Activated B cell treated with CpG ODN at 0.5 μM for 24 hours (primary cell): ENCODE measurements at regions not wholly inside any gene's neighbourhood (a gene's known extent, or its start where the extent isn't known, plus 50 kb on each side); places are given as distances from the start of the nearest gene placed in this dataset.

Experiments
- ATAC-seq: fragments of 200-7000 bp; cut with Tn5 transposase; one replicate; pipeline ENCODE4 v1.10.0; 2021; ENCODE audit warnings: low read depth, mild to moderate bottlenecking, moderate library complexity
- CTCF ChIA-PET: fragments of 350-600 bp; sonication (Branson Sonifier 250); formaldehyde crosslinking; loops from one replicate; lab custom pipeline; 2021; ENCODE audit warnings: antibody characterized with exemption; lab: Charles Lee
- POLR2A ChIA-PET: fragments of 350-600 bp; sonication (Branson Sonifier 250); formaldehyde crosslinking; loops from one replicate; lab custom pipeline; 2021; ENCODE audit warnings: antibody characterized with exemption; lab: Charles Lee
- DNase-seq: peaks from one replicate; pipeline ENCODE4 v3.0.0; 2022
- H3K27ac Mint-ChIP-seq: one replicate; pipeline ENCODE4 v1.8.0; 2020; ENCODE audit warnings: mixed read lengths
- H3K27me3 Mint-ChIP-seq: one replicate; pipeline ENCODE4 v1.8.0; 2021; ENCODE audit warnings: mixed read lengths
- H3K36me3 Mint-ChIP-seq: one replicate; pipeline ENCODE4 v1.8.0; 2021; ENCODE audit warnings: low read depth, mixed read lengths
- H3K4me1 Mint-ChIP-seq: one replicate; pipeline ENCODE4 v1.8.0; 2021; ENCODE audit warnings: mixed read lengths
- H3K4me3 Mint-ChIP-seq: one replicate; pipeline ENCODE4 v1.8.0; 2020; ENCODE audit warnings: mild to moderate bottlenecking, mixed read lengths
- H3K9me3 Mint-ChIP-seq: one replicate; pipeline ENCODE4 v1.8.0; 2020; ENCODE audit warnings: mixed read lengths
- intact Hi-C: fragments of 100-400 bp; cut with micrococcal nuclease; formaldehyde crosslinking; loops from one replicate; pipeline ENCODE4 v1.15.1; 2024
- TF ChIP-seq, protein P1 (sequence below): fragments of 200-600 bp; IDR thresholded peaks from one replicate; pipeline ENCODE4 v1.8.0; 2022; ENCODE audit warnings: antibody characterized with exemption, mild to moderate bottlenecking

- H3K4me1 Mint-ChIP-seq, result peaks cover 8% of the 10 kb centered on the region
- POLR2A ChIA-PET, result no interaction called here
- CTCF ChIA-PET, result interaction anchor here (0.6 to 18.5 kb wide), 26 partner anchors 7 to 779 kb away, joined by 3 to 548 read pairs (median 4); partner anchors contain the start of gene ADRB2
Observed at GRCh38 chr5:148730270-148730669, 75.9 kb upstream of the HTR4 start.

DNA sequence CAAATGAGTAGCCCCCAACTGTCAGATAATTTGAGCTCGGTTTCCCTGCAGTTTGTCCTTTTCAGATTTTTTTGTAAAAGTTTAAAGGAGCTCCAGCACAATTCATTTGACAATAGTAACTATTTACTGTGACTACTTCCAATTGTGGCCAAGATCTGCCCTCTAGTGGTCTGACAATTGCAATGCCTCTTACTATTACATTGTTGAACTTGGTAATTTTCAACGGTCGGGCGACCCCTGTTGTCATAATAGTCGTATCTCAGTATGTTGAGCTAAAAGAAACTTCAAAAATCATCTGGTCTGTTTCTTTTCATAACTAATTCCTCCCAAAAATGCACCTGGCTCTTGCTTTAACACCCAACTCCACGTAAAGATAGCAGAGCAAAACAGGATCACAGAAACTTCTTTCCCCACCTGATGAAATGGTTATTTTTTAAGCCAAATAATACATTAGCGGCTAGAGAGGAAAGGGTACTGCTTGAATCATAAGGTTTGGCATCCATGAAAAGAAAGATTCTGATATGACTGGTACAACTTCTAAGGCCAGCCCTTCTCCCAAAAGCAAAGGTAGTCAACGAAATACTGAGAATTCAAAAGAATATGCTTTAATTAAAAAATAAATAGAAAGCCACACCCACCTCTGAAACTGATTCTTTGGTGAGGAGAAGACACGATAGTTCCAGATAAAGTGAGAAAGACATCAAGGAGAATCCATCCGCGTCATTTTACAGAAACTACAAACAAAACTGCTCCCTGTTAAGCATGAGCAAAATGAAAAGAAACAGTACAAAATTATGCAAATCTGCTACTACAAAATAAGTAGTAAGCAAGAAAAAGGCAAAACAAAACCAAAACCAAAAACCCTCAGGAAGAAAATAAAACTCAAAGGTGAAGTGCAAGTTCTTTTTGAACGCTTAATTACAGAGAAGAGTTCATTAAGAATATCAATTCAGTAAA is 76.9 kb upstream of the HTR4 start:
- Mint-ChIP-seq H3K4me1 (peaks cover 8% of the 10 kb centered on the region), H3K27ac (peak overlapping the region; percentile 59), H3K4me3 (peak overlapping the region; percentile 72), H3K36me3 (no peaks in the 10 kb centered on the region), H3K27me3 (peaks cover 5% of the 10 kb centered on the region), H3K9me3 (no peaks in the 10 kb centered on the region)
- intact Hi-C loops, result loop anchor here (1.0 to 10.0 kb wide), 5 partner anchors 287 to 874 kb away; partner anchors contain the start of genes AFAP1L1 and FBXO38
- CTCF ChIA-PET, result interaction anchor here (0.6 to 18.5 kb wide), 37 partner anchors 8 to 780 kb away, joined by 3 to 548 read pairs (median 4); partner anchors contain the start of gene ADRB2
- DNase-seq (no peak), ATAC-seq (peak; percentile 96)
- TF ChIP-seq, protein P1, sequence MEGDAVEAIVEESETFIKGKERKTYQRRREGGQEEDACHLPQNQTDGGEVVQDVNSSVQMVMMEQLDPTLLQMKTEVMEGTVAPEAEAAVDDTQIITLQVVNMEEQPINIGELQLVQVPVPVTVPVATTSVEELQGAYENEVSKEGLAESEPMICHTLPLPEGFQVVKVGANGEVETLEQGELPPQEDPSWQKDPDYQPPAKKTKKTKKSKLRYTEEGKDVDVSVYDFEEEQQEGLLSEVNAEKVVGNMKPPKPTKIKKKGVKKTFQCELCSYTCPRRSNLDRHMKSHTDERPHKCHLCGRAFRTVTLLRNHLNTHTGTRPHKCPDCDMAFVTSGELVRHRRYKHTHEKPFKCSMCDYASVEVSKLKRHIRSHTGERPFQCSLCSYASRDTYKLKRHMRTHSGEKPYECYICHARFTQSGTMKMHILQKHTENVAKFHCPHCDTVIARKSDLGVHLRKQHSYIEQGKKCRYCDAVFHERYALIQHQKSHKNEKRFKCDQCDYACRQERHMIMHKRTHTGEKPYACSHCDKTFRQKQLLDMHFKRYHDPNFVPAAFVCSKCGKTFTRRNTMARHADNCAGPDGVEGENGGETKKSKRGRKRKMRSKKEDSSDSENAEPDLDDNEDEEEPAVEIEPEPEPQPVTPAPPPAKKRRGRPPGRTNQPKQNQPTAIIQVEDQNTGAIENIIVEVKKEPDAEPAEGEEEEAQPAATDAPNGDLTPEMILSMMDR, result peak; percentile 31
- POLR2A ChIA-PET, result no interaction called here

More at GRCh38 chr5:148730270-148730669, 75.9 kb upstream of the HTR4 start:
- intact Hi-C loops, result loop anchor here (2.0 to 10.0 kb wide), 3 partner anchors 348 to 873 kb away; partner anchors contain the start of genes AFAP1L1 and FBXO38
- TF ChIP-seq, protein P1, result no peak
- H3K4me3 Mint-ChIP-seq, result no peak overlapping the region
- peaks cover 5% of the 10 kb centered on the region for H3K27me3 Mint-ChIP-seq
- ATAC-seq (no peak), DNase-seq (no peak)
- no peaks in the 10 kb centered on the region for H3K36me3 Mint-ChIP-seq
- H3K27ac Mint-ChIP-seq, result no peak overlapping the region
- H3K9me3 Mint-ChIP-seq, result no peaks in the 10 kb centered on the region

- TF ChIP-seq, protein P1, result no peak
- intact Hi-C loops, result loop anchor here (1.0 to 10.0 kb wide), 7 partner anchors 225 to 832 kb away; partner anchors contain the start of genes AFAP1L1 and FBXO38
- no peak overlapping the region for H3K27ac Mint-ChIP-seq
- ATAC-seq, result no peak
- H3K27me3 Mint-ChIP-seq, result peaks cover 5% of the 10 kb centered on the region
- CTCF ChIA-PET, result interaction anchor here (0.7 to 18.5 kb wide), 20 partner anchors 9 to 553 kb away, joined by 3 to 548 read pairs (median 4); no protein-coding TSS in a partner anchor
- POLR2A ChIA-PET, result no interaction called here
- no peak for DNase-seq
- no peaks in the 10 kb centered on the region for H3K36me3 Mint-ChIP-seq
- H3K4me1 Mint-ChIP-seq, result peaks cover 8% of the 10 kb centered on the region
- no peak overlapping the region for H3K4me3 Mint-ChIP-seq
- no peaks in the 10 kb centered on the region for H3K9me3 Mint-ChIP-seq
Observed at GRCh38 chr5:148732692-148733091, 78.4 kb upstream of the HTR4 start.

- TF ChIP-seq, protein P1, result no peak
- no peak overlapping the region for H3K27ac Mint-ChIP-seq
- peak; percentile 32 for ATAC-seq
- H3K36me3 Mint-ChIP-seq, result no peaks in the 10 kb centered on the region
- no peaks in the 10 kb centered on the region for H3K9me3 Mint-ChIP-seq
- no peak overlapping the region for H3K4me3 Mint-ChIP-seq
- POLR2A ChIA-PET, result no interaction called here
- intact Hi-C loops, result loop anchor here (1.0 to 10.0 kb wide), 7 partner anchors 223 to 830 kb away; partner anchors contain the start of genes AFAP1L1 and FBXO38
- DNase-seq, result peak; percentile 34
- peaks cover 5% of the 10 kb centered on the region for H3K27me3 Mint-ChIP-seq
- peaks cover 8% of the 10 kb centered on the region for H3K4me1 Mint-ChIP-seq
- CTCF ChIA-PET, result interaction anchor here (0.6 to 18.5 kb wide), 24 partner anchors 9 to 521 kb away, joined by 3 to 548 read pairs (median 3); no protein-coding TSS in a partner anchor
Observed at GRCh38 chr5:148733601-148734438, 79.5 kb upstream of the HTR4 start.
